DMS 273 (cell line): ENCODE measurements at regions not wholly inside any gene's neighbourhood (a gene's known extent, or its start where the extent isn't known, plus 50 kb on each side); places are given as distances from the start of the nearest gene placed in this dataset.

ENCODE experiments used
- DNase-seq: peaks from one replicate; lab custom pipeline; 2025; ENCODE audit not compliant: unreplicated experiment; lab: John Stamatoyannopoulos, UW

DNA sequence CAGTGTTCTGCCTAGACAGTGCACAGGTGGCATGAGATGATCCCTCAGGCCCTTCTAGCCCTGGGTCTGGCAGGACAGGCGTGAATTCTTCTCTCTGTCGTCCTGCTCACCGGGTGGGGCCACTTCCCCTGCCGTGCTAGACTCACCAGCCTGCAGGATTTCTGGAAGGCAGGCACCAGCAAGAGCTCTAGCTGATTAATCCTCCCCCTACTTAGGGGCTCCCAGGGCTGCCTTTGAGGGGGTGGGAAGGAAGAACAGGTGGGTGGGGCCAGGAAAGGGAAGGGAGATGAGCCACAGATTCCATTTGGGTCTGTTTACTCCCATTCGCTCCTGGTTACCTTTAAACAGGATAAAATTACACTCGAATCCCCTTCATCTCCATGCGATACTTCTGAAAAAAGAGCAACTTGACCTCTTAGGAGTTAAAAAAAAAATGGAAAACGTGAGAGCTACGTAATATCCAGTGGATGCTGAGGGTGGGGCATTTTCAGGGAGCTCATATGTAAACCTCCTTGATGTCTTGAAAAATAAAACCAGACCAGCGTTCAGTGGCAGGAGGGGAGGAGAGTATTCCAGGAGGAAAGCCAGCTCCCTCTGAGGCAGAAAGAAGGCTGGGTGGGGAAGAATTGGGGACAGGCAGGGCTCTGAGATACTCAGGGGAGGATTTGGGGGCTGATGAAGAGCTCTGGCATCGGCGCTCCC lies 665.5 kb downstream of the PTPRU start:
- no peak for DNase-seq

DNA sequence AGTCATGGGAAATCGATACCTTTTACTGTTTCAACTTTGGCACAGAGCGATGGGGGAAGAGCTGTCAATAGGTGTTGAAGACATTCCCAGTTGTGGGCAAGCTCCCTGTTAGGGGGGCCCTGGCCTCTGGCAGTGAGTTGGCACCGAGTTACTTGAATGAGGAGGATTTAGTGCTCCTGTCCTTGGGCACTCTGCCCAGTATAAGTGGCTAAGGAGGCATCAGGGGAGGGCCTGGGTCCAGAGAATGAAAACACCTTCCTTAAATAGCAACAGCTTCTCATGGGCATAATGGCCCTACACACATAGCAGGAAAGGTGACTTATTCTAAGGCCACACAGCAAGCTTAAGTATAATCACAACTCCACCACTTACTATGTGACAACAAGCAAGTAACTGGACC lies 664.4 kb downstream of the PTPRU start:
- no peak for DNase-seq

DNA sequence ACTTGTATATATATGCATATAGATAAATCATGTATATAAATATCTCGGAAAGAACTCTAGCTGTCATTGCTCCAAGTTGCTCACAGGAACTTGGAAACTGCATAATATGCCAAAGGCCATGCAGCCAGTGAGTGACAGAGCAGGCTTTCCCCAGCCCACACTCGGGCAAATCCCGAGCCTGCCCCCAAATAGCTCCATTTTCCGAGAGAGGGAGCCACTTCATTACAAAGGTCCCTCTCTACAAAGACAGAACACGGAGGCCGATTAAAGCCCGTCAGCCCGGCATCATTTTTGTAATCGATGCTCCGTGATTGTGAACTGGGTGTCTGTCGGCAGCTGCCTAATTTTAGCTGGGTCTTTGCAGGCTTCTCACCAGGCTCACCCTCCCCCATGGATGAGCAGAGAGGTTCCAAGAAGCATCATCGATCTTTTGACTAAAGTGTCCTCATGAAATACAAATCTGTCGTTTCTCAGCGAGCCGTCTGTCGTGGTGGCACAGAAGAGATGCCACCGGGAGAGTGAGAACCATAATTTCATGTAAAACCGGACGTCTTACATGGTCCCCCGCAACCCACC lies 663.9 kb downstream of the PTPRU start:
- DNase-seq, result peak; percentile 19

DNA sequence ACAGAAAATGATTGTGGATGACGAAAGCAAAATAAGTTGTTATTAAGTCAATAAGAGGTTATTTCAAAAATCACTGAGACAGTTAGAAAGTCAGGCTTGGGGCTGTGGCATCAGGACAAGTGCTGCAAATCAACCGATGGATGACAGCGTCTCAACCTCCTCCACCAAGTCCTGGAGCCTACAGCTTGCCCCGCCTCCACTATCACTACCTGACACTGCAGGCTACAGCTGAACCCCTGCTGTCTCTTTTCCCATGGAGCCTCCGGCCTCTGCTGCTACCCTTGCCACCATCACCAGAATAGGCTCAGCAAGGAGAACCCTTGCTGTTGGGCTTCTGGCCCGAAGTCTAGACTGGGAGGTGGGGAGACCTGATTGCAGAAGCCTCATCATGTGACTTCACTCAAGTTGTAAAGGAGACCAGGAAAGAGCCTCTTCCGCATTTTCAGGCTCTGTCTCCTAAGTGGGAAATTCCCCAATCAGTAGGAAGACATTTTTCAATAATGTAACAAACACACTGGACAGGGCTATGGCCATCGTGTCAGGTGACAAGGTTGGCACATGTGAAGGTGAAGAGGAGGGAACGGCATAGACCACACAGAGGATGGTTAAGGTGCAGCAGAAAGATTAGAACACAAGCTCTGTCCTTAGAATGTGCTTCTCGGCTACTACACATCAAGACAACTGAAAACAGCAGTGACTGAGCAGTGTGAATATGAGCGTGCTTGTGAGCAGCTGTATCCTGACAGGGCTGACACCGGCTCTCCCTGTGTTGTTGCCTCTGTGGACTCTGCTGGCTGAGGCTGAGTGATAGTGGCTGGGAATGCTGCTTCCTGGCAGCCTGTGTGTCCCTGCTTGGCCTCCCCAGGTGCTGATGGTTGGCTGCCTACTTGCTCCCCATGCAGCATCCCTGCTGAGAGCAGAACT lies 660.7 kb downstream of the PTPRU start:
- no peak for DNase-seq

DNA sequence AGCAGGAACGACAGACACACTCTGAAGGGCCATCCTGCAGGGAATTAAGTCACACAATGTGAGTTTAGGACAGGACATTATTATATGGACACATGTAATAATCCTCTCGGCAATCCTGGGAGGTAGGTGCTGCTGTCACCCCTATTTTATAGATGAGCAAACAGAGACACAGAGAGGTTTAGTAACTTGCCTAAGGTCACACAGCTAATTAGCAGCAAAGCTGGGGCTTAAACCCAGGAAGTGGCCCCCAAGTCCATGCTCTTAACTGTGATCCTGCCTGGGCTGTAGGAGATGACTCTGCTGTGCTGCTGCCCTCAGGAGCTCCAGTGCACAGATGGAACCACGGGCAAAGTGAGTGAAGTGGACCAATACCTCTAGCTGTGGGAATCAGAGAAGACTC lies 660.0 kb downstream of the PTPRU start:
- no peak for DNase-seq

DNA sequence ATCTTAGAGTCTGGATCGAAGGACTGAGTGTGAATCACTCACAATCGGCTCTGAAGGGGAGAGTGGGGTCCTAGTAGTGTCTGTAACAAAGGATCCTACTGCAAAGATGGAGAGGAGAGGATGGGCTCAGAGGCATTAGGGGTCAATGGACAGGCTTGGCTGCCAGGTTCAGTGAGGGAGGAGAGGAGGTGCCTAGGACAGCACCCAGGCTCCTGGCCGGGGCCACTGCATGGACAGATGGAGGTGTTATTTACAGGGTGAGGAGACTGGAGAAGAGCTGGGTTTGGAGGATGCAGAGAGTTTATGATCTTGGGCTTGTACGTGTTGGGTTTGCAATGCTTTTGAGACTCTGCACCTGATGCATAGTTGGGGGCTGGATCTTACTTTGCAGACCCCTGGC lies 658.9 kb downstream of the PTPRU start:
- no peak for DNase-seq

DNA sequence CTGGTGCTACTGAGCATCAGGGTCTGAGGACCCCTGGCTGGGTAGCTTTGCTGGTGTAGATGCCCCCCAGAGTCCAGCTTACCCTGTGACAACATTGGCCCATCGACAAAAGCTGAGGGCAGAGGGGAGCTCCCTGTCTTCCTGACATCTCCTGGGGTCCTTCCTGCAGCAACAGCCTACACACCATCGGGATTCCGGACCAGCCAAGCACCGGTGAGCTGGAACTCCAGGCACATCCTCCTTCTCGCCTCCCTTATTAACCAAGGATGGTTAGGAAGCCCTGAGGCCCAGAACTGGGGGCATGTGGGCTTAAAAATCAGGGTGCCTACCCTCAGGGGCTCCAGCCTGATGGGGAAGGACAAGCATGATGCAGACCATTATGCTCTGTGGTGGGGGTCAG lies 658.0 kb downstream of the PTPRU start:
- no peak for DNase-seq

DNA sequence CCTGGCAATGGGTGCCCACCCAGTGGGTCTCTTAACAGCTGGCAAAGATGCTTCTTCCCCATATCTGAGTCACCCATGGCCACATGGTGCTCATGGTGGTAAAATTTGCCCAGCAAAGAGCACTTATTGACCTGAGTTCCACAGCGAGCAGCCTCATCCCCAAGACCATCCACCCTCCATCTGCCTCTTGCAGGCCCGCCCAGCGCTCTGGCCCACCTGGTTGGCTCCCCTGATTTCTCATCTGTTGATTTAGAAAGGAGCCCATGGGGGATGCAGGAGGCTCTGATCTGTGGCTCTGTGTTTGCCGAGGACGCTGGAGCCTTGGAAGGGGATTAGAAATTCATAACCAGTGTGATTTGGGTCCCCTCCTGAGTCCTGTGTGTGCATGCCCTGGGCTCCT lies 657.5 kb downstream of the PTPRU start:
- DNase-seq, result no peak

DNA sequence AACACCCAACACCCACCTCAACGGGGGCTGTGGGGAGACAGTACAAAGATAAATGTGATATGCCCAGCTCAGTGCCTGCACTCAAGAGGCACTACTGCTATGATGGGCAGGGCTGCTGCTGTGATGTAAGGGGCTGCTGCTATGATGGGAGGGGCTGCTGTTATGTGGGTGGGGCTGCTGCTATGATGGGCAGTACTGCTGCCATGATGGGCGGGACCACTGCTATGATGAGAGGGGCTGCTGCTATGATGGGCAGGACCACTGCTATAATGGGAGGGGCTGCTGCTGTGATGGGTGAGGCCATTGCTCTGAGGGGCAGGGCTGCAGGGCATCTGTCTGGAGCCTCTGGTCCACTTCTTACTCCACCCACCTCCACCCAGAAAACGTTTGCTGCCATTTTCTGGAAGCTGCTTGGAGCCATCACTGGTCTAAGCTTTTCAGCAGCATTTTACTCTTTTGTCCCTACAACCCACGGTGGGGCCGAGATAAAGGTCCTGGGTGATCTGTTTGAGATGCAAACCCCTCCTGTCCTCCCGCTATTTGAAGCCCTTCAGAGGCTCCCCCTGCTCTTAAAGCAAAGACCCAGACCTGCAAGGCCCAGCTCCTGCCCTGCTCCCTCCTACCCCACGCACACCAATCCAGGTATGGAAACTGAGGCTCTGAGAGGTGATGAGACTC lies 656.9 kb downstream of the PTPRU start:
- no peak for DNase-seq

DNA sequence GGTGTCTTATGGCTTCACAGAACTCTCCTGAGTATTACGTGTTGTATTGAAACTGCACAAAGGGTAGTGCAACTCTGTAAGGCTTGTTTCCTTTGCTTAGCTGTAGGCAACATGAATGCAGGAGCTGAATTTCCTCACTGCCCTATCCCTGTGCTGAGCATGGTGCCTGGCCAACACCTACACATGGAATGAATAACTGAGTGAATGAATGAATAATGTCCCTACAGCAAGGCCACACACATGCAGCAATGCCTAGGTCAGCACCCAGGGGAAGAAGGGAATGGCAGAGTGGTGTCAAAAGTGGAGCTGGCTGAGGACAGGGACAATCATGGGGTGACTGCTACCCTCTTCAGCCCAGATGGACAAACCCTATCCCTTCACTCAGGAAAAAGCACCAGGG lies 655.9 kb downstream of the PTPRU start:
- DNase-seq, result no peak

DNA sequence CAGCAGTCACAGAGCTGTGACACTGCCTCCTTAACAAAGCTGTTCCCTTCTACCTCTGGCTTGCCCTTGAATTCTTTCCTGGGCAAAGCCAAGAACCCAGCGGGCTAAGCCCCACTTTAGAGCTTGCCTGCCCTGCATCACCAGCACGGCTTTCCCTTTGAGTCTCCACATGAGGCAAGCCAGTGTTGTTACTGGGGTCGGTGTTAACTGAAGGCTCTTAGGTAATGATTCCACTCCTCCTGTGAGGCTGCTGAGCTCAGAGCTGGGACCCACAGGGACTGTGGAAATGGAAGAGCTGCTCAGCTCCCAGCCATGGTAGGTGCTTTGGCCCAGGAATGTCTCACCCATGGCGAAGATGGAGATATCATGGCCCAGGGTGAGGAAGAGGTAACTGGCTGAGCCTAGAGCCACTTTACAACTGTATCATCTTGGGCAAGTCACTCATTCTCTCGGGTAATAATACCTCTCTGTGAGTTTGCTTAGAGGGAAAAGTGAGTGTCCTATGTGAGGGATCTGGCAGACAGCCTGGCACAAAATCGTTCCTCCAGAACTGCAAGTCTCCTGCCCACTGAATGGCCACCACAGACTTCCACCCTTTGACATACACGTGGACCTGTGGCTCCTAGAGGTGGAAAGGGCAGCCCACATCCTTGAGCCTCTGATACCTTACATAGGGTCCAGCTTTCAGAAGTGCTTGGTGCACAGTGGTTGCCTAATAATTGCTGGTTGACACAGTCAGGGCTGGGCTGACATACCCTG lies 654.1 kb downstream of the PTPRU start:
- DNase-seq, result no peak

DNA sequence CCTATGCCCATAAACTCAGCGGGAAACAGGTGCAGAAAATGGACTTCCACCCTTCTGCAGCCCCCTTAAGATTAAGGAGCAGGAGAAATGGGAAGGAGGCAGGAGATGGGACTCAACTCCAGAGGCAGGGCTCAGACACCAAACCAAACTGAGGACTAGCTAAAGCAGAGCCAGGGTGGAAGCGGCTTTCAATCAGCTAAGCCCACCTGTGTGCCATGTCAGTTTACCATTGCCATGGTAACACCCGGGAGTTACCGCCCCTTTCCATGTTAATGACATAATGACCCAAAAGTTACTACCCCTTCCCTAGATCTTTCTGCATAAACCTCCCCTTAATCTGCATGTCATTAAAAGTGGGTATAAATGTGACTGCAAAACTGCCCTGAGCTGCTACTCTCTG lies 653.5 kb downstream of the PTPRU start:
- no peak for DNase-seq

DNA sequence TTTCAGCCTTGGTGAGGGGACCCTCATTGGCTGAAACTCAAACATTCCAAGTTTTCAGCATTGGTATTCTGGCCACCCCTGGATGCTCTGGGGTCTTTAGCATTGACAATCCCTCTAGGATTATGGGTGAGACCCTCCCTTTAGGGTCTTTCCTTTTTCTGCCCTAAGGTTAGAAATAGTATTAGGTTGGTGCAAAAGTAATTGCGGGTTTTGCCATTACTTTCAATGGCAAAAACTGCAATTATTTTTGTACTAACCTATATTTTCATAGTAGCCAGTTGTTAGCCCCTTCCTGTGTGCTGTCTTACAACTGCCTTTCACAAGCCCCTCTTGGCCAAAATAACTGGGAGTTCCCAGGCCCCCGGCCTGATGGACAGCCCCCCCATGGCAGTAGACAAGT lies 648.4 kb downstream of the PTPRU start:
- no peak for DNase-seq

DNA sequence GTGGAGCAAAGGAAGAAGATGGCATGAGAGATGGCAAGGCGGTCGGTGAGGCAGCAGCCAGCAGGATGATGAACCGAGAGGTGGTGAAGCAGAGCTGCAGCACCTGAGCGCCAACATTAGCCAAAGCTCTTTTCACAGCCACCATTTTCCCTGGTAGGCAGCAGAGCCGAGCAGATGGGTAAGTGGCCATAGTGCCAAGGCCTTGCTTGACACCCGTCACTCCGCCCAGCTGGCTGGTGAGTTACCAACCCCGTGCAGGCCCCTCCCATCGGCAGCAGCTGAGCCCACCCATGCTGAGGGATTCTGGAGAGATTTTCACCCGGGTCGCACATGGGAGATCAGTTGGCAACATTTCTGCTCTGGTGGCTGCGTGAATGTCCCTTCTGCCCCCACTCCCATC lies 647.7 kb downstream of the PTPRU start:
- no peak for DNase-seq

DNA sequence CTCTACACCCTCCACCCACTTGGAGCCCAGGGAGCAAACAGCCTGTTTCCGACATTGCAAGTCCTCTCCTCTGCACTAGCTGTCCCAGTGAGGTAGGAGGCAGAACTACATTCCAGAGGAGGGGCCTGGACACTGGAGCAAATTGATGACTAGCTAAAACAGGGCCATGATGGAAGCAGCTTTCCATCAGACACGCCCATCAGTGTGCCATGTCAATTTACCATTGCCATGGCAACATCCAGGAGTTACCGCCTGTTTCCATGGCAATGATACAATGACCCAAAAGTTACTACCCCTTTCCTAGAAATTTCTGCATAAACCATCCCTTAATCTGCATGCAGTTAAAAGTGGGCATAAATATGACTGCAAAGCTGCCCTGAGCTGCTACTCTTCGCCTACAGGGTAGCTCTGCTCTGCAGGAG lies 647.1 kb downstream of the PTPRU start:
- DNase-seq, result no peak

DNA sequence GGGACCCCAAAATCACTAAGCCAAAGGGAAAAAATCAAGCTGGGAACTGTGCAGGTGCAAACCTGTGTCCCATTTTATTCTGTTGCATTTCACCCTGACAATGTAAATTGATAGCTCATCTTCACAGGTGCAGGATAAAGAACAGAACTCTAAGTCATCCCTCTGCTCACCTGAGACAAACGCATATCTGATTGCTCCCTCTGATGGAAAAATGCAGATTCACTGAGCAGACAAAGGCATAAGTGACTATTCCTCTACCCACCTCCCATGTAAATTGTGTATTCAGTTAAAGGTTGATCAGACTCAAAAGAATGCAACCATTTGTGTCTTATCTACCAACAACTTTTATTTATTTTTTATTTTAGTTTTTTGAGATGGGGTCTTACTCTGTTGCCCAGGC lies 644.2 kb downstream of the PTPRU start:
- no peak for DNase-seq

DNA sequence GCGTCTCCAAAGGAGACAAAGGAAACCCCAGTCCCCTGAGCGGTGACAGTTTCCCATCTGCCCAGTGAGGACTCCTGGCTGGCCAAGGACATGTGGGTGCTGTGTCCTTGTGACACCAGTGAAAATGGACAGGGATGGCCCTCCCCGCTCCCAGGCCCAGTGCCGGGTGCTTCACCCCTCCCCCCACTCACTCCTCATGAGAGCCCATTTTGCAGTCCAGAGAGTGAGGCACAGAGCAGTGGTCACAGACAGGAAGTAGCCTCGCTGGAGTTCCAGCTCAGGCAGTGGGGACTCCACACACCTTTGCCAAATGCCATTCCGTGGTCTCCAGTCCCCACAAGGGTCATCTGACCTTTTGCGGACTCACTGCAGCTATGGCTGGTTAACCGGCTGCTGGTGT lies 642.9 kb downstream of the PTPRU start:
- DNase-seq, result no peak

DNA sequence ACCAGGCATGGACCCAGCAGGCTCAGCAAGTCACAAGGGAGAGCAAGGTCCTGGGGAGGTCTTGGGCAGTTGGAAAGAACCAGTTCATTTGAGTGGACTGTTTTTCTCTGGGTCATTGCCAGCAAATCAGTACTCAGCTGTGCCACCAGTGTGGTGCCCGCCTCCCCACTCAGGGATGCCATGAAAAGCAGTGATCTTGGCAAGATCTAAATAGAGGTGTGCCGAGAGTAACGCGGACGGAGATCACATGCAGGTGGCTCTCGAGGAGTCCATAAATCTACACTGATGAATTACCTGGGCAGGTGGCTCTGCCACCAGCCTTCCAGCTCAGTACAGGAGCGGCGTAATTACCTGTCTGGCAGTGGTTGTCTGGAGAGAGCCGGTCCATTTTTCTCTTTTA lies 642.2 kb downstream of the PTPRU start:
- DNase-seq, result no peak

DNA sequence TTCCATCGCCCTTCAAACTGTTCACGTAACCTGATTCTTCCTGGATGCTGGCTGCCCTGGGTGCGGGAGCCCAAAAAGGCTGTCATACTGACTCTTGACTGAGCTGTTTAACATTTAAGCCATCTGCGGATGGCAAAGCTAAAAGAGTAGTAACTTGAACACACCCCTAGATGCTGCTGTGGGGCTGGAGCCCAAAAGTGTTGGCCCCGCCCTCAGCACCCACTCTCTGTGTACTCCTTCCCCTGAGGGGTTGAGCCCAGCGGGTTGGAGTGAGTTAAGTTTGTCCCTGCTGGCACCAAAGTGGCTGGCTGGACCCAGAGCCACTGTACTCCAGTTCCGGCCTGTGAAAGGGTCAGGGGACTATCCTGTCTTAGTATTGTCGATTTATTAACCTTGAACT lies 640.6 kb downstream of the PTPRU start:
- peak; percentile 62 for DNase-seq

DNA sequence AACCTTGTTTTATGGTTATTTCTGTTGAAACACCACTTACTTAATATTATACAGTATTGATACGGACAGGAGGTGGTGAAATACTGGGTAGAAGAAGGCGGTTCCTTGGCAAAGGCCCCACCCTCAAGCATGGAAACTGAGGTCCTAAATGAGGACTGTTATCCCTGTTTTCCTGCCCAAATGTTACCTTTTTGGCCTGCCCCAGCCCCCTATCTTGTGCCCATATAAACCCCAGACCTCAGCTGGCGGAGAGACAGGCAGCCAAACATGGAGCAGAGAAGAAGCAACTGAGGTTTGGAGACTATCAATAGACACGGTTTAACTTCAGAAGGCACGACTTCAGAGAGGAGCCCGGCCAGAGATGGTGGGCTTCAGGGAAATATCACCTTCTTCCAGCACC lies 640.1 kb downstream of the PTPRU start:
- no peak for DNase-seq

DNA sequence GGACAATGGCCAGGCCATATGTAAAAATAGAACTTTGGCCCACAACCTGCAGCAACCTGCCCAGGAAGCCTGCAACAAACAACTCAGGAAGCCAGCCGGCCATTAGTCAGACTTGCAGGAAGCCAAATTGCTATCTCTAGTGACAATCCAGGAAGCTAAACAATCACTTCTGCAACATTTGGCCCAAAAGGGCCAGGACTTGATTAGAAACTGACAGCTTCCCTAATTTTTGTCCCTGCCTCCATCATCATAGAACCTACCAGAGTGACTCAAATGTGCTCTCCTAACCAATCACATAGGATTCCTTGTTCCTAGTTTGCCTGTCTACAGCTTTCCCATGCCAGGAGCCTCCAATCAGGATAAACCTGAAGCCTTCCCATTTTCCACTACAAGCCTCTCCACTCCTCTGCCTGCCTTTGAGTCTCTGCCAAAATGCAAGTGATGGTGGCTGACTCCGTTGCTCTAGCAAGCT lies 639.3 kb downstream of the PTPRU start:
- peak; percentile 65 for DNase-seq
